Small intestine (tissue), 7 donors: ENCODE measurements at regions not wholly inside any gene's neighbourhood (a gene's known extent, or its start where the extent isn't known, plus 50 kb on each side); places are given as distances from the start of the nearest gene placed in this dataset.

Source experiments
- DNase-seq, 2 donors: peaks; one replicate each; pipeline versions ENCODE4 v3.0.0 to v3.0.0-alpha.2; 2013
- FAIRE-seq: peaks from 2 replicates; lab custom pipeline; 2012; peaks lifted over from hg19 to GRCh38; lab: Jason Lieb, UNC
- H3K27ac ChIP-seq, 3 donors: one replicate each; pipeline ENCODE4 v1.5.1; 2013; ENCODE audit warnings: low read length in 2 of 3, mild to moderate bottlenecking in 2 of 3, control low read depth in 1 of 3, inconsistent platforms in 1 of 3, low read depth in 1 of 3, moderate library complexity in 1 of 3
- H3K27me3 ChIP-seq, 3 donors: one replicate each; pipeline ENCODE4 v1.6.1; 2013; ENCODE audit warnings: low read length in 3 of 3, inconsistent platforms in 1 of 3; ENCODE audit not compliant: control insufficient read depth in 3 of 3, insufficient read depth in 3 of 3
- H3K36me3 ChIP-seq, 3 donors: one replicate each; pipeline ENCODE4 v1.6.1; 2013; ENCODE audit warnings: low read length in 3 of 3, inconsistent platforms in 1 of 3, low read depth in 1 of 3, mild to moderate bottlenecking in 1 of 3, moderate library complexity in 1 of 3; ENCODE audit not compliant: control insufficient read depth in 3 of 3, insufficient read depth in 2 of 3
- H3K4me1 ChIP-seq, 3 donors: one replicate each; pipeline ENCODE4 v1.6.1; 2013; ENCODE audit warnings: low read length in 2 of 3, inconsistent platforms in 1 of 3, low read depth in 1 of 3, mild to moderate bottlenecking in 1 of 3, moderate library complexity in 1 of 3; ENCODE audit not compliant: control insufficient read depth in 3 of 3, insufficient read depth in 2 of 3
- H3K4me3 ChIP-seq, 3 donors: one replicate each; pipeline ENCODE4 v1.5.1; 2013; ENCODE audit warnings: low read length in 3 of 3, control low read depth in 1 of 3, inconsistent platforms in 1 of 3, low read depth in 1 of 3, mild to moderate bottlenecking in 1 of 3, moderate library complexity in 1 of 3
- H3K9me3 ChIP-seq, 2 donors: one replicate each; pipeline ENCODE4 v1.6.1; 2013; ENCODE audit warnings: low read depth in 1 of 2, low read length in 1 of 2; ENCODE audit not compliant: control insufficient read depth in 2 of 2, insufficient read depth in 1 of 2
- WGBS, 3 donors: extraction: QIAGEN DNeasy Blood & Tissue Kit; methylation state at CpG; one replicate each; pipeline ENCODE4 v1.1.7; 2013; 5-methylcytosine and 5-hydroxymethylcytosine counted together
- donor health status: healthy with polysubstance abuse.
- donor health status: control.
- donor health status: control.
- donor health status: Bipolar disorder and iron deficiency.
- donor health status: healthy.

DNA sequence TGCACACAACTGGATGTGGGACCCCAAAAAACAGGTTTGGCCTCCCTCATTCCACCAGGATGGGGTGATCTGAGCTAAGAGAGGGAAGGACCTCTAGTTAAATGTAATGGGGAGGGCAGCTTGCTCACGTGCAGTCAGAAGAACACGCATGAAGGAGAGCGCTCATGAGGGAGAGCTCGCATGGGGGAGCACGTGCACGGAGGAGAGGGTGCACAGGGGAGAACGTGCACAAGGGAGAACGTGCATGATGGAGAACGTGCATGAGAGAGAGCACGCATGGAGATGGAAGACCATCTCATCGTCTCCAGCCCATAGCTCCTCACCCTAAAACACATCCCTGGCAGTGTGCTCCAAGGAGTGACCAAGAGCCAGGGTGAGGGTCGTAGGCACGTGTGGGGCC, 141.2 kb downstream of the RBFOX3 start:
- Histone ChIP-seq H3K27ac (no peak overlapping the region), H3K27me3 (peaks cover 0 to 12% (median 2%) of the 10 kb centered on the region in 3 donors), H3K36me3 (no peaks in the 10 kb centered on the region), H3K4me1 (no peaks in the 10 kb centered on the region), H3K9me3 (no peaks in the 10 kb centered on the region), H3K4me3 (no peak overlapping the region)
- no peak for FAIRE-seq
- WGBS, 3 donors, result 87 to 92% (median 87%) methylated on average over 13 of the region's 13 CpGs
- no peak for DNase-seq

DNA sequence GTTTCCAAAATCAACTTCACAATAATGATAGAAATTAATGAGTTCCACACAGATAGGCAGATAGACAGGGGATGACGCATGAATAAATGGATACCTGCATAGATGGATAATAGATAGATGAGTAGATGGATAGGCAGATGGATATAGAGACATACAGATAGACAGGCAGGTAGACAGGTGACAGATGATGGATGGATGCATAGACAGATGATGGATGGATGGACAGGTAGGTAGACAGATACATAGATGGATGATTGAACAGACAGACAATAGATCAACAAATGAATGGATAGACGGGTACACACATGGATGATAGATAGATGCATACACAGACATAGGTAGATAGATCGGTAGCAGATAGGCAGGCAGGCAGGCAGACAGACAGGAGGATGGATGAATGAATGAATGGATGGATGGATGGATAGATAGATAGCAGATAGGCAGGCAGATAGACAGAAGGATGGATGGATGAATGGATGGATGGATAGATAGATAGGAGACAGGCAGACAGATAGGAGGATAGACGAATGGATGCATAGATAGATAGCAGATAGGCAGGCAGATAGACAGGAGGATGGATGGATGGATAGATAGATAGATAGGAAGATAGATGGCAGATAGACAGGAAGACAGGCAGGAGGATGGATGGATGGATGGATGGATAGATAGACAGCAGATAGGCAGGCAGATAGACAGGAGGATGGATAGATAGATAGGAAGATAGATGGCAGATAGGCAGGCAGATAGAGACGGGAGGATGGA, 142.5 kb downstream of the RBFOX3 start:
- Histone ChIP-seq H3K27me3 (peaks cover 0 to 8% (median 2%) of the 10 kb centered on the region in 3 donors), H3K36me3 (no peaks in the 10 kb centered on the region), H3K4me1 (no peaks in the 10 kb centered on the region), H3K27ac (no peak overlapping the region), H3K4me3 (no peak overlapping the region), H3K9me3 (no peaks in the 10 kb centered on the region)
- FAIRE-seq, result no peak
- 80 to 86% (median 82%) methylated on average over 5 of the region's 5 CpGs for WGBS, 3 donors
- DNase-seq, result no peak

DNA sequence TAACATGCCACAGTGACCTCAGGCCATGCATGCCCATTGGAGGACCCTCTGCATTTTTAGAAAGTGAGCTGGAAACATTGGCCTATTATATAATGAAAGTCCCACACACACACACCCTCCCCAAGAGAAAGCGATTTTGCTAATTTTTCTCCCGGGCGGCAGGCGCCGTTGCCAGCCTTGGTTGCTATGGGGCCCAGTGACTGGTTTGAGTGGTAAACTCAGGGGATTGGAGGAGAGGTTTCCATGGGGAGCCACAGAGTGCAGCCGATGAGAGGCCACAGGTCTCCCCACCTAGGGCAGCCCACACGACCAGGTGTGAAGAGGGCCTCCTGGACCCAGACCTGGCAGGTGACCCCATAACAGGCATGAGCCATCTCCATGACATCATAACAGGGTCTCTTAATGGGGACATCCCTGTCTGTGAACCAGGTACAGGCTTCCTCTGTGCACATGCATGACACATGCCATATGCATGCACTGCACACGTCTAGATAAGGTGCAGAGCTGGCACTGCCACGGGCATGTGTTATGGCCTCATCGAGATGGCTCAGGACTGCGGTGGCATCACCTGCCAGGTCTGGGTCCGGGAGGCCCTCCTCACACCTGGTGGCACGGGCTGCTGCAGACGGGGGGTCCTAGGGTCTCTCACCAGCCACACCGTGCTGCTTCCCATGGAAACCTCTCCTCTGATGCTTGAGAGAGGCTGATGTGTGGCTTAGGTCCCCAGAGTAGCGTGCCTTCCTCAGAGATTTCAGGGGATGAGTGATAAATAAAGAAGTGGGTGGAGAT, 144.1 kb downstream of the RBFOX3 start:
- Histone ChIP-seq H3K9me3 (no peaks in the 10 kb centered on the region), H3K4me3 (no peak overlapping the region), H3K27ac (no peak overlapping the region), H3K4me1 (no peaks in the 10 kb centered on the region), H3K36me3 (no peaks in the 10 kb centered on the region), H3K27me3 (peaks cover 0 to 4% (median 2%) of the 10 kb centered on the region in 3 donors)
- FAIRE-seq, result no peak
- WGBS, 3 donors, result 72 to 83% (median 72%) methylated on average over 16 of the region's 16 CpGs
- DNase-seq, result no peak

DNA sequence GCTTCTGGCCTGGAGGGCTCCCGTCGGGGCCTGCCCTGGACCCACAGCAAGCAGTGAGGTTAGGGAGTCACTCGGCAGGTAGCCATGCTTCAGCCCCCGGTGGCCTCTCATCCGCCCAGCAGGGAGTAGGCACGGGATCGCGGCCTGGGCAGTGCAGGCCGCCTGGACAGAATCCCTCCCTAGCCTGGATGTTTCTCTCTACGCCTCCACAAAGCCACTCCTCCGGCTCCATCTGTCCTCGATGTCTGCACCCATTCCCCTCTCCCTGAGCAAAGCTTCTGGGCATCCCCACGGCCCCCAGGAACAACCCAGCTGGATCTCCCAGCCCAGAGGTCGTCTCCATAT, 145.2 kb downstream of the RBFOX3 start:
- Histone ChIP-seq H3K9me3 (no peaks in the 10 kb centered on the region), H3K4me3 (no peak overlapping the region), H3K27ac (no peak overlapping the region), H3K36me3 (no peaks in the 10 kb centered on the region), H3K27me3 (peaks cover 0 to 4% (median 3%) of the 10 kb centered on the region in 3 donors), H3K4me1 (no peaks in the 10 kb centered on the region)
- DNase-seq, result no peak
- no peak for FAIRE-seq
- 61 to 69% (median 69%) methylated on average over 13 to 14 of the region's 14 CpGs for WGBS, 3 donors

DNA sequence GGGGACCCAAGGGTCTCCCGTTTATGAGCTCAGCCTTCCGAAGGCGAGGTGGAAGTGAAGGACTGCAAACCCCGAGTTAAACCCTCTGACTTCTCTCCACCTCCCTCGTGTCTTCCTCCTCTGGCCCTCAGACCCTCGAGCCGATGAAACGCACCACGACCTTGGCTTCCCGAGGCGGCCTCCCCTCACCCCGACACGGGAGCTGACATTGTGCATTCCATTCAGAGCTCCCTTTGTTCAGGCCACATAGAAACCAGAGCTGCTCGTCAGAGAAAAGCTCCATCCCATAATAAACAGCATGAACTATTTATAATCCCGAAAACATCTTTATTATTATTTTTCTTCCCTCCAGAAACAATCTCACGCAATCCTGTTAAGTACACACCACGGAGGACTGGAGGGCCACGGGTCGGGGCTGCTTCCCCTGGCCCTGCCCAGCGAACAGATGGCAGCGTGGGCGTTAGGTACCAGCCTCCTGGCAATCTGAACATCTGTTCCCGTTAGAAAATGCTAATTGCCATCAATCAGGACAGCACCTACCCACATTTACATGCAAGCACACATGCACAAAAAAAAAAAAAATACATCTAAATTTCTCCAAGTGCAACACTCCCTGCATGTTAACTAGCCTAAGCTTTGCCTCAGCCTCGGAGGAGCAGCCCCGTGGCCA, 145.7 kb downstream of the RBFOX3 start:
- Histone ChIP-seq H3K27ac (no peak overlapping the region), H3K27me3 (peaks cover 0 to 5% (median 4%) of the 10 kb centered on the region in 3 donors), H3K36me3 (no peaks in the 10 kb centered on the region), H3K4me3 (no peak overlapping the region), H3K4me1 (no peaks in the 10 kb centered on the region), H3K9me3 (no peaks in the 10 kb centered on the region)
- DNase-seq (no peak), FAIRE-seq (no peak)
- 55 to 57% (median 57%) methylated on average over 25 of the region's 25 CpGs for WGBS, 3 donors

DNA sequence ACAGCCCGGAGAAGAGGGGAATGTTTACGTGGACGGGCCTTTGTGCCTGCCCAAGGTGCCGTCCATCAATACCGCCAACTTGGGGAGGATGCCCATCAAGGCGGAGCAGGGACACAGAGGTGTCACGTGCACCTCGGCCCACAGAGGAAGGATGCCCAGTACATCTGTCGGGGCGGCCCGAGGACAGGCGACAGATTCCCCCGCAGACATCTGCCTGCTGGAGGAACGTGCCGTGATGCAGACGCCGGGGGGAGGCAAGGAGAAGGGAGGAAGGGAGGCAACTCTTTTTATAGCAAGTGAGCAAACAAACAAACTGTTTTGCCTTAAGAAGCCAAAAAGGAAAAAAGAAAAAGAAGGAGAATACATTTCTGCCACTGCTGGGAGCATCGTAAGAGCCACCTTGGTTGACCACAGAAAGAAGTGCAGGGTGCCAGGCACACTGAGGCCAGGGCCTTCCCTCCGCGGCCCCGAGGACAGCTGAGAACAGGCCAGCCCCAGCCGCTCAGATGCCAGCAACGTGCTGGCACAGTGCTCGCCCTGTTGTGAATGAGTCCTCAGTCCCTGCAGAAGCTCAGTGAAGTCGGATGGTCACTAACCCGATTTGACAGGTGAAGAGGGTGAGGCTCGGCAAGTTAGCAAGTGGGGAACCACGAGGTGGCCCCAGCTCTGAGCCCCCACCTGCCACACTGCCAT, 146.4 kb downstream of the RBFOX3 start:
- no peak for FAIRE-seq
- H3K4me3 ChIP-seq, result no peak overlapping the region

DNA sequence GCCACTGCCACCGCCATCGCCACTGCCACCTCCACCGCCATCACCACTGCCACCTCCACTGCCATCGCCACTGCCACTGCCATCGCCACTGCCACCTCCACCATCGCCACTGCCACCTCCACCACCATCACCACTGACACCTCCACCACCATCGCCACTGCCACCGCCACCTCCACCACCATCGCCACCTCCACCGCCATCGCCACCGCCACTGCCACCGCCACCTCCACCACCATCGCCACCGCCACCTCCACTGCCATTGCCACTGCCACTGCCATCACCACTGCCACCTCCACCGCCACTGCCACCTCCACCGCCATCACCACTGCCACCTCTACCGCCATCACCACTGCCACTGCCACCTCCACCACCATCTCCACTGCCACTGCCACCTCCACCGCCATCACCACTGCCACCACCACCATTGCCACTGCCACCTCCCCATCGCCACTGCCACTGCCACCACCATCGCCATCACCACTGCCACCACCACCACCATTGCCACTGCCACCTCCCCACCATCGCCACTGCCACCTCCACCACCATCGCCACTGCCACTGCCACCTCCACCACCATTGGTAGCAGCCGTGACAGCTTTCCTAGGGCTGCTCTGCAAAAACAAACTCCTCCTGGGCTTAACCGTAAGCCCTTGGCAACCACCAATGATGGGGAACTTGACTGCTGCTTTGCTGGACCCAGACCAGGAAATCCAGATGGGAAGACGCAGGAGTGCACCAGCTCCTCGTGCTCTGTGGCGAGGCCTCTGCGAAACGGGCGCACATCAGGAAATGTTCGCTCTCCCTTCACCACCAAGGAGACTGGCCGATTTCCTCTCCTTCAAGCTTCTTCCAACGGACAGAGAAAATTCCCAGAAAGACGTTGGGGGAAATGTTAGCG, 147.2 kb downstream of the RBFOX3 start:
- DNase-seq (no peak), FAIRE-seq (no peak)
- Histone ChIP-seq H3K27ac (no peak overlapping the region), H3K27me3 (peaks cover 0 to 5% (median 0%) of the 10 kb centered on the region in 3 donors), H3K9me3 (no peaks in the 10 kb centered on the region), H3K36me3 (no peaks in the 10 kb centered on the region), H3K4me3 (no peak overlapping the region), H3K4me1 (no peaks in the 10 kb centered on the region)
- WGBS, 3 donors, result 91 to 95% (median 95%) methylated on average over 30 to 36 of the region's 36 CpGs

More for the DNA sequence above, 146.4 kb downstream of the RBFOX3 start:
- Histone ChIP-seq H3K4me1 (no peaks in the 10 kb centered on the region), H3K36me3 (no peaks in the 10 kb centered on the region), H3K27ac (no peak overlapping the region), H3K27me3 (peaks cover 0 to 5% (median 3%) of the 10 kb centered on the region in 3 donors), H3K9me3 (no peaks in the 10 kb centered on the region)
- DNase-seq, result no peak
- 73 to 81% (median 74%) methylated on average over 28 of the region's 28 CpGs for WGBS, 3 donors
